Heart right ventricle (tissue), 16 donors: ENCODE measurements at regions not wholly inside any gene's neighbourhood (a gene's known extent, or its start where the extent isn't known, plus 50 kb on each side); places are given as distances from the start of the nearest gene placed in this dataset.

Experiments
- ATAC-seq, 8 donors: fragments of 200-7000 bp; cut with Tn5 transposase; one replicate each; pipeline ENCODE4 v1.9.1; 2020; ENCODE audit warnings: mild to moderate bottlenecking in 8 of 8, moderate library complexity in 8 of 8, moderate number of reproducible peaks in 1 of 8
- DNase-seq, 2 donors: peaks; one replicate each; pipeline ENCODE4 v3.0.0-alpha.2; 2020
- H3K27ac ChIP-seq, 10 donors: fragments of 200-600 bp; sonication (generic) in 2 of 10; one replicate each; pipeline versions ENCODE4 v1.5.0 to v1.8.0; 2020 to 2022; ENCODE audit warnings: mild to moderate bottlenecking in 3 of 10
- H3K27me3 ChIP-seq, 7 donors: fragments of 200-600 bp; one replicate each; pipeline ENCODE4 v1.8.0; 2021 to 2022; ENCODE audit warnings: mild to moderate bottlenecking in 2 of 7
- H3K36me3 ChIP-seq, 9 donors: fragments of 200-600 bp; sonication (generic) in 1 of 9; one replicate each; pipeline versions ENCODE4 v1.5.0 to v1.8.0; 2020 to 2022; ENCODE audit warnings: mild to moderate bottlenecking in 2 of 9
- H3K4me1 ChIP-seq, 9 donors: fragments of 200-600 bp; sonication (generic) in 1 of 9; one replicate each; pipeline versions ENCODE4 v1.5.0 to v1.8.0; 2020 to 2022; ENCODE audit warnings: mild to moderate bottlenecking in 4 of 9
- H3K4me3 ChIP-seq, 10 donors: fragments of 200-600 bp; sonication (generic) in 2 of 10; one replicate each; pipeline versions ENCODE4 v1.5.0 to v1.8.0; 2020 to 2022; ENCODE audit warnings: mild to moderate bottlenecking in 7 of 10, moderate library complexity in 2 of 10
- H3K9me3 ChIP-seq, 11 donors: fragments of 200-600 bp in 10 of 11; sonication (generic) in 2 of 11; one replicate each; pipeline versions ENCODE4 v1.5.0 to v1.8.0; 2013 to 2022; ENCODE audit warnings: mild to moderate bottlenecking in 2 of 11, control low read depth in 1 of 11, moderate library complexity in 1 of 11
- CTCF ChIP-seq, 9 donors: fragments of 200-600 bp; sonication (generic) in 2 of 9; IDR thresholded peaks; one replicate each; pipeline versions ENCODE4 v1.5.0 to v1.8.0; 2021 to 2022; ENCODE audit warnings: antibody characterized with exemption in 9 of 9, mild to moderate bottlenecking in 5 of 9, moderate library complexity in 1 of 9
- WGBS, 2 donors: extraction: QIAGEN DNeasy Blood & Tissue Kit; methylation state at CpG; one replicate each; pipeline ENCODE4 v1.1.7; 2013; ENCODE audit warnings: inconsistent platforms in 1 of 2; 5-methylcytosine and 5-hydroxymethylcytosine counted together
- intact Hi-C, 10 donors: fragments of 100-400 bp; cut with DNase I; formaldehyde crosslinking; loops; one replicate each; pipeline versions ENCODE4 v1.11.1 to v1.14.2; 2022
- donor health status: Arrhythmogenic right ventricular cardiomyopathy.
- donor health status: ischemic (EF 13 %, LVEDD 7.1; RV severe dilation, severe dysfunction).
- donor health status: healthy with polysubstance abuse.
- donor health status: DM: no; HTN: yes; CAD: no.
- donor health status: DM: no; HTN: no; CAD: no.
- donor health status: ischemic (EF 25% LVEDD 6.9; RV normal size, moderate dysfunction).
- donor health status: ischemic (EF 25% LVEDD 5.7; RV mildly dilated, moderate dysfunction).
- donor health status: healthy.
- donor health status: DM: yes; HTN: yes; CAD: no.
- donor health status: Ischemic cardiomyopathy.
- donor health status: ischemic (EF 35%, LVEDD 5.7; RV mildly dilated, moderate dysfunction).
- donor health status: nonischemic (EF 11% LVEDD 7.7; RV severe dilation, severe dysfunction).
- donor health status: DM: yes; HTN: yes; CAD: no.
- donor health status: PGD.
- donor health status: ischemic (EF 29% LVEDD 5.4; RV normal size, mild dysfunction).
- donor health status: nonischemic (EF 23%, LVEDD 6.1; RV moderate dilation, normal function).

DNA sequence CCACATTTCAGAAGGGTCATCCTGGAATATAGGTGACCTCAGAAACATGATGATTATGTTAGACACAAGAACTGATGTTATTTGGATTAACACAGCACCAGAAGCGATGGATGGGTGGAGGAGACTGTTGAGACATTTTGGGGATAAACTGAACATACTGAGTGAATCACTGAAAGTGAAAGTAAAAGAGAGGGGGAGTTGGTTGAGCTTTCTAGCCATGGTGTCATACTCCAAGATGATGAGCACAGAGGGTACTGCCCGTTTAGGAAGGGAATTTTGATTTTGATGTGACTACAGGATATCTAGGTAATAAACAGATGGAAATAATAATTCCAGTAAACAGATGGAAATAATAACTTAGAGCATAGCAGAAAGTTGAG is 248.0 kb upstream of the NPY start:
- intact Hi-C loops = no loop called here
- 70 to 84% methylated on average over 2 of the region's 2 CpGs for WGBS, 2 donors

GRCh38 chr7:24038993-24039392 is 245.0 kb upstream of the NPY start:
- no peaks in the 10 kb centered on the region for H3K36me3 ChIP-seq
- no peak overlapping the region for H3K4me3 ChIP-seq
- no peak for TF ChIP-seq CTCF (IDR thresholded peaks at IDR 0.05)
- intact Hi-C loops = no loop called here
- ATAC-seq (no peak), DNase-seq (no peak)
- WGBS, 2 donors = 57 to 69% methylated on average over 5 of the region's 5 CpGs
- no peaks in the 10 kb centered on the region for H3K27me3 ChIP-seq
- peaks cover 0 to 3% (median 0%) of the 10 kb centered on the region in 11 donors for H3K9me3 ChIP-seq
- H3K27ac ChIP-seq = no peak overlapping the region
- no peaks in the 10 kb centered on the region for H3K4me1 ChIP-seq

More for the DNA sequence above, 248.0 kb upstream of the NPY start:
- no peak overlapping the region for H3K4me3 ChIP-seq
- no peaks in the 10 kb centered on the region for H3K36me3 ChIP-seq
- H3K9me3 ChIP-seq = no peaks in the 10 kb centered on the region
- DNase-seq (no peak), ATAC-seq (no peak)
- H3K4me1 ChIP-seq = no peaks in the 10 kb centered on the region
- no peak for TF ChIP-seq CTCF (IDR thresholded peaks at IDR 0.05)
- no peaks in the 10 kb centered on the region for H3K27me3 ChIP-seq
- H3K27ac ChIP-seq = no peak overlapping the region

- TF ChIP-seq CTCF (IDR thresholded peaks at IDR 0.05) = no peak
- WGBS, 2 donors = 64 to 68% methylated on average over 6 of the region's 6 CpGs
- H3K4me3 ChIP-seq = no peak overlapping the region
- no peaks in the 10 kb centered on the region for H3K4me1 ChIP-seq
- H3K27ac ChIP-seq = no peak overlapping the region
- no peak for ATAC-seq
- no peaks in the 10 kb centered on the region for H3K36me3 ChIP-seq
- H3K9me3 ChIP-seq = peaks cover 0 to 10% (median 3%) of the 10 kb centered on the region in 11 donors
- DNase-seq = no peak
- no peaks in the 10 kb centered on the region for H3K27me3 ChIP-seq
- intact Hi-C loops = no loop called here
Measured at GRCh38 chr7:24039991-24040624, 243.9 kb upstream of the NPY start.

- 77 to 82% methylated on average over 5 of the region's 5 CpGs for WGBS, 2 donors
- Histone ChIP-seq H3K27me3 (no peaks in the 10 kb centered on the region), H3K36me3 (no peaks in the 10 kb centered on the region), H3K4me1 (no peaks in the 10 kb centered on the region), H3K27ac (no peak overlapping the region), H3K9me3 (peaks cover 0 to 10% (median 3%) of the 10 kb centered on the region in 11 donors), H3K4me3 (no peak overlapping the region)
- no peak for ATAC-seq
- no peak for DNase-seq
- no peak for TF ChIP-seq CTCF (IDR thresholded peaks at IDR 0.05)
- intact Hi-C loops = no loop called here
Measured at GRCh38 chr7:24042028-24042427, 242.0 kb upstream of the NPY start.
